GM18519 (cell line): ENCODE measurements at regions not wholly inside any gene's neighbourhood (a gene's known extent, or its start where the extent isn't known, plus 50 kb on each side); places are given as distances from the start of the nearest gene placed in this dataset.

ENCODE experiments used
- ATAC-seq: cut with Tn5 transposase; IDR thresholded peaks from one replicate; pipeline ENCODE4 v1.9.1; 2021; ENCODE audit warnings: mild to moderate bottlenecking, moderate library complexity; ENCODE audit not compliant: unreplicated experiment, low FRiP score

DNA sequence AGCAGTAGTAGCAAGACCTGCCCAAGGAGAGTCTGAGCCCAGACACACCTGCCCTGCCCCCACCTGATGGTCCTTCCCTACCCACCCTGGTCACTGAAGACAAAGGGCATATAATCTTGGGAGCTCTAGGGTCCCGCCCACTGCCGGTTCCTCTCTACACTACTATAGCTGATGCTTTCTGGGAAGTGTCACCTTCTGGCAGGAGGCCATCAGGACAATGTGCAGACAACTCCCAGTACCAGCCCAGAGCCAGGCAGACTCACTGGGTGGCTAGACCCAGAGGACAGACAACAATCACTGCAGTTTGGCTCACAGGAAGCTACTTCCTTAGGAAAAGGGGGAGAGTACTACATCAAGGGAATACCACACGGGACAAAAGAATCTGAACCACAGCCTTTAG, 312.7 kb downstream of the SPRY1 start:
- no peak for ATAC-seq

DNA sequence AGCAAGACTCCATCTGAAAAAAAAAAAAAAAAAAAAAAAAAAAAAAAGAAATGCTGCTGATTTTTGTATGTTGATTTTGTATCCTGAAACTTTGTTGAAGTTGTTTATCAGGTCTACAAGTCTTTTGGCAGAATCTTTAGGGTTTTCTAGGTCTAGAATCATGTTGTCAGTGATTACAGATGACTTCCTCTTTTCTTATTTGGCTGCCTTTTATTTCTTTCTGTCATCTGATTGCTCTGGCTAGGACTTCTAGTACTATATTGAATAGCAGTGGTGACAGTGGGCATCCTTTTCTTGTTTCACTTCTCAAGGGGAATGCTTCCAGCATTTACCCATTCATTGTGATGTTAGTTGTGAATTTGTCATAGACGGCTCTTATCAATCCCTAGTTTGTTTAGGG, 334.4 kb downstream of the SPRY1 start:
- no peak for ATAC-seq

DNA sequence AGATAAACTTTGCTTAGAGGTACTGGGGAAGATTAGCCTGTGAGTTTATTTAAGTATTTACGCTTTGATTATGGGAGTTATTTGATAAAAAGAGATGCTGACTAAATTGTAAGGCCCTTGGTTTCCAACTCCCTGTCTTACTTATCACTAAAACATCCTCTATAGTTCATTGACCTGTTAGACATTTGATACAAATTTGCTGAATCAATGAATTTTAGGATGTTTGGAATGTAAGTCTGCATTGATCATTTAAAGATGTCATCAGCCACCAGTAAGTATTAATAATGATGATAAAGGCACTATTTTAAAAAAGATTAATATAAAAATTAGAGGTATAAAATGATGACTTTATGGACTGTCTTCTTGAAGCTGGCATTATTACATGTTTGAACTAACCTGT, 340.6 kb downstream of the SPRY1 start:
- ATAC-seq = no peak

DNA sequence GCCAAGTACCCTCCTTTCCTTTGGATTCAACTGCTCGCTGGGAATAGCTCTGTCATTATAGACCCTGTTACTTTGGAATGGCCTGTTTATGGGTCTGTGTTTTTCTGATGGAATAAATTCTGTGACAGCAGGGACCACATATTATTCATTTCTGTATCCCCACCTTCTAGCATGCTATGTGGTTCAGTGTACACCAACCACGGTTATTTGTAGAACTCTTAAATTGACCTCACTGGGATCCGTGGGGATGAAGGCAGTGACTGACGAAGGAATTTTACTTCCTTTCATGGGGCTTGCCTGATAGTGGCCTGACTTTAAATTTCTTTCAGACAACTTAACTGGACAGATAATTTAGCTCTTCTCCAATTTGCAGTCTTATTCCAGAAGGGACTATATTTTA, 343.2 kb downstream of the SPRY1 start:
- ATAC-seq = no peak

DNA sequence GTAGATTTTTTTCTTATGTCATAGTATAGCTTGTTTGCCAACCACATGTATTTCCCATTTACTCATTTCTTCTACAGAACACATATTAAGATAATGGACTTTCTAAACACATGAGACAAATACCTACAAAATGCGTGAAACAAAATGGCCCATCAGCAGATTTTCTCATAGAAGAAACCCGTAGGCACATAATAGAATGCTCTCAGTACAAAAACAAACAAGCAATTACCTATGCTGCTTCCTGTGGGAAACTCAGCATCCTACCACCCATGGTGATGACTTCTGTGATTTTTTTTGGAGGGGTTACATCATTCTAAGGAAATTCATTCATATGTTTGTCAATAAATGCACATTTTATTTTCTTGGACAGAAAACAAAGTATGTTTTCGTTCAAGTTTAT, 343.6 kb downstream of the SPRY1 start:
- no peak for ATAC-seq

DNA sequence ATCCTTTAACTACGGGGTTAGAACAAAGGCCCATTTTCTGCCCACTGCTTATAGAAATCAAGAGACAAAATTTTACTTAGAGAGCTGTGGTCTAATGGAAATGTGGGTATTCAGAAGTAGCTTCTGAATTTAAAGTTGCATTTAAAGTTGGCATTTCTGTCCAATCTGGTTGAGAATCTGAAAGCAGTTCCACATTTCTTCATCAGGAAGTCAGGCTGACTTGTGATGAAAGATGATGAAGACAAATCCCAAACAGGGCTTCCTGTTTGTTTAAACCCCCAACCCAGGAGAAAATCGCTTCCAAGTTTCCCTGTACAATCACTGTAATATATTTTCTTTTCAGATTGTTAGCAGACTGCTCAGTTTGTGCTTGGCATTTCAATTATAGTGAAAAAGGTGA, 345.3 kb downstream of the SPRY1 start:
- no peak for ATAC-seq

DNA sequence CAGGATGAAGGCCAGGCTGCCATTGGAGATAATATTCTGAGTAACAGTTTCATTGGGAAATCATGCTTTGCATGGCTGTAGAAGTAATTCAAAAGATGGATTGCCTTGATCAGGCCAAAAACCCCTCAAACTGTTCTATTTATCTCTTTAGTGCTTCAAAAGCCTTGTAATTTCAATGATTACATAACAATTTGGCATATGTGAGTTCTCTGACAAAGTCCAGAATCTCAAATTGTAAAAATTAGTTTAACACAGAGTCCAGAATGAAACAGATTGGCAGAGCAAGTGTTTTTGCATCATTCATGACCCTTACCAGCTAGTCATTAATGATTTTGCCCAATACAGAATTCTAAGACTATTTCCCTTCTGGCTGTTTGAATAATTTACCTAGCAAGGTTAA, 347.3 kb downstream of the SPRY1 start:
- ATAC-seq = no peak

DNA sequence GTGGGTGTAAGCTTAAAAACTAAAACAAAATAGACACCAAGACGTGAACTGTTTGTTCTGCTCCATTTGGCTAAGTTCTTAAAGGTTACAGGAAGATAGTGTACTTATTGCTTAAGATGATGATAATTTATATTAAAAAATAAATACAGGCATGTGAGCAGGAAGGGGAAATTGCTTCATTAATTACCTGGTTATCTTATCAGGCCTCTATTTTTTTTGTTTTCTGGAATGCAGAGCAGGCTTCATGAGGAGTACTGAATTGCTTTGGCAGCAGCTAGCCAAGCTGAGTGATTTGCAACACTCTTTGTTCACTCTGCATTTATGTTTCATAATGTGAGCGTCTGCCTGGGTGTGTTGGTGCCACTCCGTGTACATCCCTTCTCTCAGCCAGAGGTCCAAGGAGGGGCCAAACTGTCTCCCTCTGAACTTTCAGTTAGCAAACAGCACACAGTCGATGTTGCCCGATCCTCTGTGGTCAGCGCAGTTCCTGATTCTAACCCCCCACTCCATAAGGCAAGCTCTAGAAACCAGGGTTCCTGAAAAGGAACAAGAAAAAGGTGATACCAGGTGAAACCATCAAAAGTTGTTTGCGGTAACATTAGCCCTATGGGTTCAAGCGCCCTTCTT, 348.2 kb downstream of the SPRY1 start:
- no peak for ATAC-seq

DNA sequence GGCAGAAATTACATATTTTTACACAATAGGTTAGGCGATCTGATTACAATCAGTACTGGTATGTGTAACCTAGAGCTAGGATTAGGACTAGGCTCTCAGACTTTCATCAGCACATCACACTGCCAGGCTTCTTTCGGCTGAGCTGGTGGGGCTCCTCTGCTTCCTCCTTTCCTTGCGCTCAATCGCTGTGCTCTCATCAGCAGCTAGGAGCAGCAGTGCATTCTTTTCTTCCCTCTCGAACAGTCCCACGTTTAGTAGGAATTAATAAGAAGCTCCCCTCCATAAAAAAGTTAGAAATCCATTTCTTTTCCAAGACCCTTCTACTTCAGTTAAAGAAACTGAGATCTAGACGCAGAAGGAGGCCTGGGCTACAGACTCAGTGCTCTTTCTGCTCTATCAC, 350.4 kb downstream of the SPRY1 start:
- no peak for ATAC-seq

DNA sequence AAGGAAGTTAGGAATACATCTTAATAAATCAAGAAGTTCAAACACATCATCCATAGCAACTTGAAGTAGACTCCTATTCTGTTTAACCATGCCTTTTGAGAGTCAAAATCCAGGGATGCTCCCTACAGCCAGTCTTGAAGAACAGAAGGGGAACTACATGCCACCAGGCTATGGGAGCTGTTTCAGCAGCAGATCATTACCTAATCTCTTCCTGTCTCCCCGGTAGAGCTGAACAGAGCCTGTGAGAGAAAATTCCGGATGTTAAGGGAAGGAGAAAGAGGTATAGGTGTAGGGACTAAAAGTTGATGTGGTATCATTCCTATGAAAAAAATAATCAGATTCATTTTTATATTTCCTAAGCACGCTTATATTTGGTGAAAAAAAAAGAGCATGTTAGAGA, 352.2 kb downstream of the SPRY1 start:
- ATAC-seq = no peak

DNA sequence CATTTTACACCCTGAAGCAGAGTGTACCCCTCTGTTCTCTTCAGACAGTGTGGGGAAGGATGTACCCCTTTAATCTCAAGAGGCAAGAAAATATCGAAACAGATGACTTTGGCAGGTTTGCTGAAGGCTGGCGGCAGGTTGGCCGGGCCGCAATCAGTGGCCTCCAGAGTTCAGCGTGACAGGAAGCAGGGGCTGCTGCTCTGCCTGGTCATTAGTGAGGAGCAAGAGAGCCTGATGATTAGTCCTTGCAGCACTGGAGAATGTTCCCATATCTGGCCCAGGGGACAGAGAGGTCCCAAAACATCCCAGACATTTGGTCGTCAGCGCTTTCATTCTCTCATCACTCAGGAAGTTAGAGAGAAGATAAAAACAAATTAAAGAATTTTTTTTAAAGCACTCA, 352.8 kb downstream of the SPRY1 start:
- no peak for ATAC-seq

DNA sequence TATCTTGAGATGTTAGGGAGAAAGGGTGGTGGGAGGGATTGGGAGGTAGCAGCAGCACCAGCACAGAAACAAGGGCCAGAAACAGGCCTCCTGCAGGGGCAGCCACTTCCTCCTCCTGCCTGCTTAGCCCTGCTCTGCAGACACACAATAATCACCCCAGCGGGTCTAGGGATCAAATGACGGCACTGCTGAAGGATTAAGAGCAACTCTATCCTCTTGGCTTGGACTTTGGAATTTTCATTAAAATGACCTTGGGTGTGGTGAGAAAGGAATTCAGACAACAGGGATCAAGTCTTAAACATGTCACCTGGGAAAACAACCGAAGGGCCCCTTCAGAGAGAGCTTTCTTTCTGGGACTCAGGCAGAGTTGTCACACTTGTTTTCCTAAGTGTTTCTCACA, 353.4 kb downstream of the SPRY1 start:
- ATAC-seq = no peak

DNA sequence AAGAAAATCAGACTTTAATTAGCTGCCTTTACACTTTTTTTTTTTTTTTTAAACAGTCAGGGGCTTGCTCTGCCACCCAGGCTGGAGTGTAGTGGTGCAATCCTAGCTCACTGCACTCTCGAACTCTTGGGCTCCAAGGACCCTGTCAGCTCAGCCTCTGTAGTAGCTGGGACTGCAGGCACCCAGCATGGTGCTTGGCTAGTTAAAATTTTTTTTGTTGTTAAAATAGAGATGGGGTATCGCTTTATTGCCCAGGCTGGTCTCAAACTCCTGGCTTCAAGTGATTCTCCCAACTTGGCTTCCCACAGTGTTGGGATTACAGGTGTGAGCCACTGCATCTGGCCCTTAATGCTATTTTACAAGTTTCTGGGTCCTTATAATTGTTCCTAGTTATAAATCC, 359.1 kb downstream of the SPRY1 start:
- no peak for ATAC-seq

DNA sequence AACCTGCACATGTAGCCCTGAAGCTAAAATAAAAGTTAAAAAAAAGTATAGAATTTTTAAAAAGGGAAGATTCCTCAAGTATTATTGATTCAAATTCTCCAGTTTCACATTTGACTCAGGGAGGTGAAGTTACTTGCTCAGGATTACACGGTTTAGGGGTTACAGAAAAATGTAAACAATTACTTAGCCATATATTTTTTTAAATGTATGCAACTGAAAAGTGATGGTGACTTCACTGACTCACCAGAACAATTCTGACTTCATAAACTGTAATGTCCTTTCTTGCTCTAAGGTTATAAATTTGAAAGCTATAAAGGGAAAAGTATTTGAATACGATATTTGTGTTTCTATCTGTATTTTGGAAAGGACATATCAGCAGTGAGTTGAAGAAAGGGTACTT, 371.2 kb downstream of the SPRY1 start:
- ATAC-seq = no peak

DNA sequence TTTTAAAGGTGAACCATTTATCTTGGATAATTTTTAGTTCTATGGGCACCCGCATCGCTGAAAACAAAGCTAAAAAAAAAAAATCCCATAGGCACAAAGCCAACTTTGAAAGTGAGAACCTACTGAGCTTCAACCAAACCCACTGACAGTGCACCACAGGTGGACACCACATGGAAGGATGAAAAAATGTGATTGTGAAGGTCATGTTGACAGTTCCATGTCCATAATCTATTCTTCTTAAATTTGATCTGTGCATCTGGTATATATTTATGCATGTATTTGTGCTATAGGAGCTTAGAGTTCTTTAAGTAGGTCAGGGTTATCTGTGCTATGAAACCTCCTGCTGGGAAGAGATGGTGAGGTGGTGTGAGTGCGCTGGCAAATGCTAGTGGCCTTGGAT, 374.3 kb downstream of the SPRY1 start:
- no peak for ATAC-seq

DNA sequence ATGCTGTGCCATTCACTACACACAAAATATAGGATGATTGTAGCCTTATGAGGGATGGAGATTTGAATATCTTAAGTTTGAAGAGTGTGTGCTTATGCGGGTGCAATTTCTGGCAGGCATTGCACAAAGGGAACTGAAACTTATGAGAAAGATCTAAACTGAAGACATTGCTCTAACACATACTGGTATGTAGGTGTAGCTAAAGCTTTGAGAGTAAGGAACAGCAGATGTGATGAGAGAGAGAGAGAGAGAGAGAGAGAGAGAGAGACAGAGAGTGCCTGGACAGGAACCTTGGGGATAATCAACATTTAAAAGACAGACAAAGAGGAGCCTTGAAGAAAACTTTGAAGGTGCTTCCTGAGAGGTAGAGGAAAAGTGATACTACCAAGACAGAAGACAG, 379.7 kb downstream of the SPRY1 start:
- peak; percentile 100 for ATAC-seq

DNA sequence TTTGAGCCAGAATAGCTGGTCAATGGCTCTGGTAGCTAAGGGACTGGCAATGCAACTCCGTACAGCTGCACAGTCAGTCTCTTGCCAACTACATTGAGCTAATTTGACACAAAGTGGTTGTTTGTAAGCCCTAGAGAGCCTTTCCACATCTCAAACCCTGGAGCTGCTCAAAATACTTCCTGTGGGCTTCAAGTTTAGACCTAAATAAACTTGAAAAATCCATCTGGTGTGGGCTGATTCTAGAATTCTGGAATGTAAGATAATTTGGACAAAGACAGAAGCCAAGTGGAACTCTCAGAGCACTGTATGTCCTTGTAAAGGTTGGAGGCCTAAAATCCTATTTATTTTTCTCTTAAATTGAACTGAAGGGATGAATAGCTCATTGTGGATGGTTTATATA, 380.8 kb downstream of the SPRY1 start:
- no peak for ATAC-seq

DNA sequence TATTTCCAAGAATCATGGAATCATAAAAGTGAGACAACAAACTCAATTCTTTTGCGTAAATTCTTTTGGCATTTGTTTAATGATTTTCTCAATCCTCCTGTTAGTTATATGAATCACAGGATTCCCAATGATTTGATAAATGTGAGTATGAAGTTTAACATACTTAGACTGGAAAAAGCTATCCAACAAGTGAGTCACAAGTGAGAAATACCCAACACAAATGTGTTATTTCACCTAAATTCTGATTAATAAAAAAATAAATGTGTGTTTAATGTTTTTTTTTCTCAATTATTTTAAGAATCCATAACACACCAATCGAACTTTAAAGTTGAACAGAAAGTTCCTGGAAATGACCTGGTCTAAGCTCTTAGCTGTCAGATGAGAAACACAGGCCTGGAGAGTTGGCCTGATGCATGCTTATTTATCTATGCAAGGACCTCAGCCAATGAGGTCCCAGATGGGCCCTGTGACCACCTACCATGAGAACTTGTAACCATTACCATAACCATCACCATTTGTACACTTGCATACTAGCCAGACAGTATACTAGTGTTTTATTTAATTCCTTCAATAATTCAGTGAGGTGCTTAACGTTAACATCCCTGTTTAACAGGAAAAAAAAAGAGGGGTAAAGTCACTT, 386.7 kb downstream of the SPRY1 start:
- ATAC-seq = no peak

DNA sequence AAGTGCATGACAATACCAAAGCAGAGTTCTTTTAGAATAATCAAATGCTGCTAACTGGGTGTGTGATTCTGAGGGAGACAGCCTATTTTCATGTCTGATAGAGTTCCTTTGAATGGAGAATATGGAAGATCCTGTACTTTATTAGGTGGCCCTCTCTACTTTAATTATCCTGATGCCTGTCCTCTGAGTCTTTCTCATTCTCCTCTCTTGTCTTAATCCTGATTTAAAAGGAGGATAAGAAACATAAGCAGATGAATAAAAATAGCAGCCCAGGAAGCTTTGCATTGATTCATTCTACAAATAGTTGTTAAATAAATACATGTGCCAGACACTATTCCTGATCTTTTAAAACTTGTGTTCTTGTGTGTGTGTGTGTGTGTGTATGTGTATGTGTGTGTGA, 387.3 kb downstream of the SPRY1 start:
- ATAC-seq = no peak

DNA sequence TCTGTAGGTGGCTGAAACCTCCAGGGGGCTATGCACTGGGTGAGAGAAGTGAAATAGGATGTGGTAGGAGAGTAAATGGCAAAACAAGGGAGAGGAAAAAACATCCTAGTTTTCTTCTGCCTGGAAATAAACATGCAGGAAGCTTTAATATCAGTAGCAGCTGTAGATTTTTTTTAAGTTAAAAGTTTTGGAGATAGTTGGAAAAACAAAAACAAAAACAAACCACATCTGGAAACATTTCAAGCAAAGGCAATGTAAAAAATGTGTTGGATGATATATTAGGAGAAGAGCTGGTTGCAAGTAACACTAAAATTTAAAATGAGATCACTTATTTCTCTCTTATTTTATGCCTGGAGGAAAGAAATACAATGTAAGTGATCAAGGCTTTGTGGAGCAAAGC, 388.0 kb downstream of the SPRY1 start:
- ATAC-seq = no peak

DNA sequence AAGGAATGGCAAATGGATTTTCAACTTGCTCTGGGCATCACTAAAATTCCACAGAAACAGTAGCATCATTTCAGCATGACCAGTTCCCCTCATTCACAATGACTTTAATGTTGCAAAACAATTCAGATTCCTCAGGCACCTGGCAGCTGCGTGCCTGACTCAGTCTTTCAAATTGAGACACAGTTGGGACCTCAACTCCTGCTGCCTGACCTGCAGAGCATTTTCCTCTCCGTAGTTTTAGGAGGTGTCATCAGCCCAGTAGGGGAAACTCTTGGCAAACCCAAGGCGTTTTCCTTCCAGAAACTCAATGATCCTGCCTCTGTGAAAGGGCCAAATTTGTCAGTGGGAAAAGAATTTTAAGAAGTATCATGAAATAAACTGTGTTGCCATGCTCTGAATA, 388.9 kb downstream of the SPRY1 start:
- no peak for ATAC-seq

DNA sequence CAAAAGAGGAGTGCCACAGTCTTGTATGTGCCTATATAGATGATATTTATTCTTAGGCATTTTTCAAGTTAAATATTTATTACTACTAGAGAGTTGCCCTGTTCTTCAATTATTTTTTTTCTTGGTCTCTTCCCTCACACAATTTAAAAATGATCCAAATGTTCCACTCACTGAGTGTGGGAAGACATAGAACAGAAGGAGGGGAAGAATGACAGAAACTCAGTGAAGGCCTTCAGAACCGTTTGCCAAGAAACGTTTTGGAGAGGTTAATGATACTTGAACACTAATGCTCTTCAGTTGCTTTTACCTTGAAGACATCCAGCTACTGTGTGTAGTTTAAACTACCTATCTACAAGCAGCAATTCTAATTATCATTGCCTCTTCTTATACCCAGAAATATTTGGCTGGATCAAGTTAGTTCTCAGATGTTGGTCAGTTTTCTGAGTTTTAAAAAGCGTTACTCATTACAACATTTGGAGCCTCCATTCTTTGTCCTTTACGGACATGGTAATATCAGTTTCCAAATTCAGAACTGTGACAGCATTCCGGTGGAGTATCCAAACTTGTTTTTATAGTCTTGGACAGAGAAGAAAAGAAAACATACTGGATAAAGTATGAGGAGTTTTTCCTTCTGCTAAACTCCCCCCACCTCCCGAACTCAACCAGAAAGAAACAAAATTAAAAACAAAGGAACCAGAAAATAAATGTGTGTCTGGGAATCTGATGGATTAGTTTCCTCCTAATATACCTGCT, 389.7 kb downstream of the SPRY1 start:
- no peak for ATAC-seq
